WTC11 (cell line): ENCODE measurements at regions not wholly inside any gene's neighbourhood (a gene's known extent, or its start where the extent isn't known, plus 50 kb on each side); places are given as distances from the start of the nearest gene placed in this dataset.

Experiments used
- ATAC-seq: fragments of 200-7000 bp; cut with Tn5 transposase; 2 replicates; pipeline ENCODE4 v1.10.0; 2021; ENCODE audit warnings: mild to moderate bottlenecking, moderate library complexity
- CTCF ChIA-PET: fragments of 300-600 bp; sonication (Branson Sonifier 250); formaldehyde crosslinking; loops from one replicate; lab custom pipeline; 2021; ENCODE audit warnings: antibody characterized with exemption; lab: Charles Lee
- POLR2A ChIA-PET: fragments of 350-600 bp; sonication (Branson Sonifier 250); formaldehyde crosslinking; loops from one replicate; lab custom pipeline; 2021; ENCODE audit warnings: antibody characterized with exemption; lab: Charles Lee
- DNase-seq: peaks from one replicate; pipeline ENCODE4 v3.0.0; 2021; ENCODE audit warnings: low spot score
- H3K27ac Mint-ChIP-seq: 2 replicates; pipeline ENCODE4 v1.8.0; 2021; ENCODE audit warnings: mixed read lengths
- H3K27me3 Mint-ChIP-seq: 2 replicates; pipeline ENCODE4 v1.8.0; 2021; ENCODE audit warnings: low read depth, mild to moderate bottlenecking, moderate library complexity, mixed read lengths
- H3K36me3 Mint-ChIP-seq: 2 replicates; pipeline ENCODE4 v1.8.0; 2021; ENCODE audit warnings: mixed read lengths
- H3K4me1 Mint-ChIP-seq: 2 replicates; pipeline ENCODE4 v1.8.0; 2022; ENCODE audit warnings: mixed read lengths
- H3K4me3 Mint-ChIP-seq: 2 replicates; pipeline ENCODE4 v1.8.0; 2021; ENCODE audit warnings: mild to moderate bottlenecking, moderate library complexity, mixed read lengths
- H3K9me3 Mint-ChIP-seq: 2 replicates; pipeline ENCODE4 v1.8.0; 2021; ENCODE audit warnings: mixed read lengths
- CBFB ChIP-seq: sonication (generic); formaldehyde crosslinking; IDR thresholded peaks from 2 replicates; pipeline ENCODE4 v1.8.1; 2022; ENCODE audit warnings: mild to moderate bottlenecking, low read depth, missing genetic modification reagents
- ELF4 ChIP-seq: sonication (generic); formaldehyde crosslinking; IDR thresholded peaks from 2 replicates; pipeline ENCODE4 v1.8.1; 2022; ENCODE audit warnings: low read depth, mild to moderate bottlenecking, moderate library complexity, missing genetic modification reagents
- ESRRA ChIP-seq: sonication (generic); formaldehyde crosslinking; IDR thresholded peaks from 2 replicates; pipeline ENCODE4 v1.8.1; 2022; ENCODE audit warnings: mild to moderate bottlenecking, missing genetic modification reagents, borderline replicate concordance
- MYBL2 ChIP-seq: sonication (generic); formaldehyde crosslinking; IDR thresholded peaks from 2 replicates; pipeline ENCODE4 v1.8.1; 2023; ENCODE audit warnings: mild to moderate bottlenecking, moderate library complexity, missing genetic modification reagents
- NFATC4 ChIP-seq: fragments of 250-450 bp; sonication (Bioruptor Pico); IDR thresholded peaks from 2 replicates; pipeline ENCODE4 v1.9.0; 2021; ENCODE audit warnings: mild to moderate bottlenecking
- OVOL2 ChIP-seq: fragments of 250-450 bp; sonication (Bioruptor Pico); IDR thresholded peaks from 2 replicates; pipeline ENCODE4 v1.9.0; 2021; ENCODE audit warnings: mild to moderate bottlenecking, borderline replicate concordance
- TCF7 ChIP-seq: sonication (generic); formaldehyde crosslinking; IDR thresholded peaks from 2 replicates; pipeline ENCODE4 v1.8.0; 2022; ENCODE audit warnings: mild to moderate bottlenecking, low read depth, missing genetic modification reagents, moderate library complexity
- TEAD4 ChIP-seq: sonication (generic); formaldehyde crosslinking; IDR thresholded peaks from 2 replicates; pipeline ENCODE4 v1.8.0; 2022; ENCODE audit warnings: mild to moderate bottlenecking, missing genetic modification reagents
- ZNF121 ChIP-seq: sonication (generic); formaldehyde crosslinking; IDR thresholded peaks from 2 replicates; pipeline ENCODE4 v1.8.0; 2023; ENCODE audit warnings: missing genetic modification reagents
- ZNF317 ChIP-seq: sonication (generic); formaldehyde crosslinking; IDR thresholded peaks from 2 replicates; pipeline ENCODE4 v1.8.1; 2023; ENCODE audit warnings: low read depth, mild to moderate bottlenecking, moderate library complexity, missing genetic modification reagents, borderline replicate concordance
- TF ChIP-seq, protein P1 (sequence below): sonication (generic); formaldehyde crosslinking; IDR thresholded peaks from 2 replicates; pipeline ENCODE4 v1.8.1; 2023; ENCODE audit warnings: mild to moderate bottlenecking, missing genetic modification reagents, moderate library complexity
- TF ChIP-seq, protein P2 (sequence below): fragments of 250-450 bp; sonication (Bioruptor Pico); IDR thresholded peaks from 2 replicates; pipeline ENCODE4 v2.1.2; 2022; ENCODE audit warnings: mild to moderate bottlenecking, moderate library complexity
- TF ChIP-seq, protein P3 (sequence below): sonication (generic); formaldehyde crosslinking; IDR thresholded peaks from 2 replicates; pipeline ENCODE4 v1.8.0; 2022; ENCODE audit warnings: missing genetic modification reagents
- TF ChIP-seq, protein P4 (sequence below): fragments of 250-450 bp; sonication (Bioruptor Pico); IDR thresholded peaks from 2 replicates; pipeline ENCODE4 v1.9.0; 2021; ENCODE audit warnings: mild to moderate bottlenecking
- TF ChIP-seq, protein P5 (sequence below): sonication (generic); formaldehyde crosslinking; IDR thresholded peaks from 2 replicates; pipeline ENCODE4 v1.8.0; 2022; ENCODE audit warnings: mild to moderate bottlenecking, missing genetic modification reagents
- TF ChIP-seq, protein P6 (sequence below): sonication (generic); formaldehyde crosslinking; conservative IDR thresholded peaks from 2 replicates; pipeline ENCODE4 v1.8.1; 2022; ENCODE audit warnings: mild to moderate bottlenecking, missing genetic modification reagents

DNA sequence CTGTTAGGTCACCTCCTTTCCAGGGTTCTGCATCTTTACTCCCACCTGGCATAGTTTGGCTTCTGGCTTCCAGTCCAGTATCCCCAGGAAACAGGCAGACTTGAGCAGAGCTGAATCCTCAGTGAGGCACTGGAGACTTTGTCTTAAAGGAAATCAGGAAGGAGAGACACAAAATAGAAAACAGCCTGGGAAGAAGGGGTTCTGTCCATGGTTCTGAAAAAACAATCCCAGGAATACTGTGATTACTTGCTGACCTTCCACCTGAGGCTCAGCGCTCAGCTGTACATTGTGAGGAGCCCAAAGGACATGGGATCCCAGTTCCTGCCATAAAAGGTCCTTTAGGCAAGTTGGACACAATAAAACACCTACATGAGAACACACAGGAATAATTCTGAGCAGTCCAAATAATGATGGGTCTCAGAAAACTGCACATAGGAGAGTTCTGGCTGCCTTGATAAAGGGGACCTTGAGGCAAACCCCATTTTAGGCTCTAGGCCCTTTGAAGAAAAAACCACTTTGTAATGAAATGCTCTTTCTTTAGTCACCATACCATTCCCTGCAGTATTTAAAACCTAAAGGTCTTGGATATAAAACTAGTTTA lies 81.4 kb upstream of the CRHR1 start:
- TF ChIP-seq TEAD4 (CRISPR knock-in tag): 0 out of 2 replicates have a peak, but pooled peaks have one; percentile 11
- no peak for TF ChIP-seq MYBL2 (CRISPR knock-in tag)
- H3K27ac Mint-ChIP-seq: no peak overlapping the region
- no peaks in the 10 kb centered on the region for H3K9me3 Mint-ChIP-seq
- no peak overlapping the region for H3K4me3 Mint-ChIP-seq
- no peak for DNase-seq
- CTCF ChIA-PET: interaction anchor here (1.3 to 1.6 kb wide), 3 partner anchors 19 to 80 kb away, joined by 3 to 6 read pairs (median 5); no protein-coding TSS in a partner anchor
- H3K27me3 Mint-ChIP-seq: peaks cover 14% of the 10 kb centered on the region
- H3K36me3 Mint-ChIP-seq: no peaks in the 10 kb centered on the region
- POLR2A ChIA-PET: no interaction called here
- H3K4me1 Mint-ChIP-seq: peaks cover 6% of the 10 kb centered on the region
- peak; percentile 50; the same call in 1 of the 2 replicates for ATAC-seq

DNA sequence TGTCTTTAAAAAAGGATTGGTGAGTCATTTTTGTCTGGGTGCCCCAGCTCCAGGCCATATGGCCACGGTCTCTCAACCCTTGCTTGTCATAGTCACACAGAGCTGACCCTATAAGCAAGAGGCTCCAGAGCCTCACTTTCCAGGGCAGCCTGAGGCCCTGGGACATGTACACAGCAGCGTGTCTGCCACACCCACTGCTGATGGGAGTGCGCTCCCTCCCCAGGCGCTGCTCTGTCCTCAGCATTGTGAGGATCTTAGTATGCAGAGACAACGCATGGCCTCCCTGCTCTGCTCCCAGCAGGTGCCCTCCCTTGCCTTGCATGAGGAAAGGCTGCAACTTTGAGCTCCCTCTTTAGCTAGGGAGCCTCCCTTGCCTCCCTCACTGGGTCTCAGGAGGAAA lies 80.8 kb upstream of the CRHR1 start:
- ATAC-seq (no peak), DNase-seq (no peak)
- Mint-ChIP-seq H3K9me3 (no peaks in the 10 kb centered on the region), H3K4me1 (peaks cover 6% of the 10 kb centered on the region), H3K27ac (no peak overlapping the region), H3K27me3 (peaks cover 11% of the 10 kb centered on the region), H3K4me3 (no peak overlapping the region), H3K36me3 (no peaks in the 10 kb centered on the region)
- TF ChIP-seq, protein P1, sequence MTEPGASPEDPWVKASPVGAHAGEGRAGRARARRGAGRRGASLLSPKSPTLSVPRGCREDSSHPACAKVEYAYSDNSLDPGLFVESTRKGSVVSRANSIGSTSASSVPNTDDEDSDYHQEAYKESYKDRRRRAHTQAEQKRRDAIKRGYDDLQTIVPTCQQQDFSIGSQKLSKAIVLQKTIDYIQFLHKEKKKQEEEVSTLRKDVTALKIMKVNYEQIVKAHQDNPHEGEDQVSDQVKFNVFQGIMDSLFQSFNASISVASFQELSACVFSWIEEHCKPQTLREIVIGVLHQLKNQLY (CRISPR knock-in tag): no peak
- TF ChIP-seq, protein P2, sequence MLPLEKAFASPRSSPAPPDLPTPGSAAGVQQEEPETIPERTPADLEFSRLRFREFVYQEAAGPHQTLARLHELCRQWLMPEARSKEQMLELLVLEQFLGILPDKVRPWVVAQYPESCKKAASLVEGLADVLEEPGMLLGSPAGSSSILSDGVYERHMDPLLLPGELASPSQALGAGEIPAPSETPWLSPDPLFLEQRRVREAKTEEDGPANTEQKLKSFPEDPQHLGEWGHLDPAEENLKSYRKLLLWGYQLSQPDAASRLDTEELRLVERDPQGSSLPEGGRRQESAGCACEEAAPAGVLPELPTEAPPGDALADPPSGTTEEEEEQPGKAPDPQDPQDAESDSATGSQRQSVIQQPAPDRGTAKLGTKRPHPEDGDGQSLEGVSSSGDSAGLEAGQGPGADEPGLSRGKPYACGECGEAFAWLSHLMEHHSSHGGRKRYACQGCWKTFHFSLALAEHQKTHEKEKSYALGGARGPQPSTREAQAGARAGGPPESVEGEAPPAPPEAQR: no peak
- TF ChIP-seq ZNF121: no peak
- TF ChIP-seq, protein P3, sequence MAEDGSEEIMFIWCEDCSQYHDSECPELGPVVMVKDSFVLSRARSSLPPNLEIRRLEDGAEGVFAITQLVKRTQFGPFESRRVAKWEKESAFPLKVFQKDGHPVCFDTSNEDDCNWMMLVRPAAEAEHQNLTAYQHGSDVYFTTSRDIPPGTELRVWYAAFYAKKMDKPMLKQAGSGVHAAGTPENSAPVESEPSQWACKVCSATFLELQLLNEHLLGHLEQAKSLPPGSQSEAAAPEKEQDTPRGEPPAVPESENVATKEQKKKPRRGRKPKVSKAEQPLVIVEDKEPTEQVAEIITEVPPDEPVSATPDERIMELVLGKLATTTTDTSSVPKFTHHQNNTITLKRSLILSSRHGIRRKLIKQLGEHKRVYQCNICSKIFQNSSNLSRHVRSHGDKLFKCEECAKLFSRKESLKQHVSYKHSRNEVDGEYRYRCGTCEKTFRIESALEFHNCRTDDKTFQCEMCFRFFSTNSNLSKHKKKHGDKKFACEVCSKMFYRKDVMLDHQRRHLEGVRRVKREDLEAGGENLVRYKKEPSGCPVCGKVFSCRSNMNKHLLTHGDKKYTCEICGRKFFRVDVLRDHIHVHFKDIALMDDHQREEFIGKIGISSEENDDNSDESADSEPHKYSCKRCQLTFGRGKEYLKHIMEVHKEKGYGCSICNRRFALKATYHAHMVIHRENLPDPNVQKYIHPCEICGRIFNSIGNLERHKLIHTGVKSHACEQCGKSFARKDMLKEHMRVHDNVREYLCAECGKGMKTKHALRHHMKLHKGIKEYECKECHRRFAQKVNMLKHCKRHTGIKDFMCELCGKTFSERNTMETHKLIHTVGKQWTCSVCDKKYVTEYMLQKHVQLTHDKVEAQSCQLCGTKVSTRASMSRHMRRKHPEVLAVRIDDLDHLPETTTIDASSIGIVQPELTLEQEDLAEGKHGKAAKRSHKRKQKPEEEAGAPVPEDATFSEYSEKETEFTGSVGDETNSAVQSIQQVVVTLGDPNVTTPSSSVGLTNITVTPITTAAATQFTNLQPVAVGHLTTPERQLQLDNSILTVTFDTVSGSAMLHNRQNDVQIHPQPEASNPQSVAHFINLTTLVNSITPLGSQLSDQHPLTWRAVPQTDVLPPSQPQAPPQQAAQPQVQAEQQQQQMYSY (CRISPR knock-in tag): no peak
- no peak for TF ChIP-seq ELF4
- TF ChIP-seq, protein P4, sequence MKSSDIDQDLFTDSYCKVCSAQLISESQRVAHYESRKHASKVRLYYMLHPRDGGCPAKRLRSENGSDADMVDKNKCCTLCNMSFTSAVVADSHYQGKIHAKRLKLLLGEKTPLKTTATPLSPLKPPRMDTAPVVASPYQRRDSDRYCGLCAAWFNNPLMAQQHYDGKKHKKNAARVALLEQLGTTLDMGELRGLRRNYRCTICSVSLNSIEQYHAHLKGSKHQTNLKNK: no peak
- TF ChIP-seq ESRRA (CRISPR knock-in tag): no peak
- TF ChIP-seq, protein P5, sequence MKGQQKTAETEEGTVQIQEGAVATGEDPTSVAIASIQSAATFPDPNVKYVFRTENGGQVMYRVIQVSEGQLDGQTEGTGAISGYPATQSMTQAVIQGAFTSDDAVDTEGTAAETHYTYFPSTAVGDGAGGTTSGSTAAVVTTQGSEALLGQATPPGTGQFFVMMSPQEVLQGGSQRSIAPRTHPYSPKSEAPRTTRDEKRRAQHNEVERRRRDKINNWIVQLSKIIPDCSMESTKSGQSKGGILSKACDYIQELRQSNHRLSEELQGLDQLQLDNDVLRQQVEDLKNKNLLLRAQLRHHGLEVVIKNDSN (CRISPR knock-in tag): no peak
- no peak for TF ChIP-seq OVOL2 (CRISPR knock-in tag)
- TF ChIP-seq TCF7 (CRISPR knock-in tag): no peak
- TF ChIP-seq CBFB (CRISPR knock-in tag): no peak
- TF ChIP-seq, protein P6, sequence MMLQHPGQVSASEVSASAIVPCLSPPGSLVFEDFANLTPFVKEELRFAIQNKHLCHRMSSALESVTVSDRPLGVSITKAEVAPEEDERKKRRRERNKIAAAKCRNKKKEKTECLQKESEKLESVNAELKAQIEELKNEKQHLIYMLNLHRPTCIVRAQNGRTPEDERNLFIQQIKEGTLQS (CRISPR knock-in tag): no peak
- TF ChIP-seq NFATC4 (CRISPR knock-in tag): no peak
- no peak for TF ChIP-seq ZNF317
- POLR2A ChIA-PET: no interaction called here
- CTCF ChIA-PET: interaction anchor here (0.8 to 1.4 kb wide), 4 partner anchors 19 to 63 kb away, joined by 3 to 6 read pairs (median 3); no protein-coding TSS in a partner anchor
